ENCODE measurements at regions not wholly inside any gene's neighbourhood (a gene's known extent, or its start where the extent isn't known, plus 50 kb on each side); places are given as distances from the start of the nearest gene placed in this dataset.

GRCh38 chr11:28835317-28835716 lies 727.1 kb downstream of the METTL15 start:
- H3K4me3 ChIP-seq (ENCODE audit: low read depth, low read length): no peak overlapping the region
- TF ChIP-seq CTCF (IDR thresholded peaks at IDR 0.05; ENCODE audit: insufficient read depth, low read length): no peak
- no peak for DNase-seq (ENCODE audit: low read depth)

- no peak overlapping the region for H3K4me3 ChIP-seq (ENCODE audit: low read depth, low read length)
- no peak for TF ChIP-seq CTCF (IDR thresholded peaks at IDR 0.05; ENCODE audit: insufficient read depth, low read length)
- DNase-seq (ENCODE audit: low read depth): peak; percentile 86
These were observed 726.7 kb downstream of the METTL15 start for GRCh38 chr11:28834877-28835276.

GRCh38 chr11:28833670-28834069 lies 725.5 kb downstream of the METTL15 start:
- peak; percentile 98 for DNase-seq (ENCODE audit: low read depth)
- H3K4me3 ChIP-seq (ENCODE audit: low read depth, low read length): no peak overlapping the region
- TF ChIP-seq CTCF (IDR thresholded peaks at IDR 0.05; ENCODE audit: insufficient read depth, low read length): no peak

- no peak for DNase-seq (ENCODE audit: low read depth)
- no peak for TF ChIP-seq CTCF (IDR thresholded peaks at IDR 0.05; ENCODE audit: insufficient read depth, low read length)
- no peak overlapping the region for H3K4me3 ChIP-seq (ENCODE audit: low read depth, low read length)
These were observed 725.0 kb downstream of the METTL15 start for GRCh38 chr11:28833169-28833568.

GRCh38 chr11:28826807-28827206 lies 718.6 kb downstream of the METTL15 start:
- TF ChIP-seq CTCF (IDR thresholded peaks at IDR 0.05; ENCODE audit: insufficient read depth, low read length): no peak
- H3K4me3 ChIP-seq (ENCODE audit: low read depth, low read length): no peak overlapping the region
- no peak for DNase-seq (ENCODE audit: low read depth)

- no peak overlapping the region for H3K4me3 ChIP-seq (ENCODE audit: low read depth, low read length)
- TF ChIP-seq CTCF (IDR thresholded peaks at IDR 0.05; ENCODE audit: insufficient read depth, low read length): no peak
- no peak for DNase-seq (ENCODE audit: low read depth)
These were observed 714.4 kb downstream of the METTL15 start for GRCh38 chr11:28822576-28822975.

- TF ChIP-seq CTCF (IDR thresholded peaks at IDR 0.05; ENCODE audit: insufficient read depth, low read length): no peak
- DNase-seq (ENCODE audit: low read depth): peak; percentile 46
- H3K4me3 ChIP-seq (ENCODE audit: low read depth, low read length): no peak overlapping the region
These were observed 712.3 kb downstream of the METTL15 start for GRCh38 chr11:28820296-28820989.
